Mesenchymal stem cell (in vitro differentiated cells and primary cell): ENCODE measurements at regions not wholly inside any gene's neighbourhood (a gene's known extent, or its start where the extent isn't known, plus 50 kb on each side); places are given as distances from the start of the nearest gene placed in this dataset.

ENCODE experiments used
- DNase-seq: peaks from one replicate; pipeline ENCODE4 v3.0.0-alpha.2; 2013
- H2AFZ ChIP-seq: one replicate; pipeline ENCODE4 v1.6.1; 2013; ENCODE audit warnings: low read depth, mild to moderate bottlenecking, control low read depth, inconsistent platforms, low read length, moderate library complexity
- H2AK5ac ChIP-seq: 2 replicates; pipeline ENCODE4 v1.6.1; 2013; ENCODE audit warnings: low read length, moderate library complexity, mild to moderate bottlenecking, inconsistent platforms; ENCODE audit not compliant: severe bottlenecking
- H2BK120ac ChIP-seq: one replicate; pipeline ENCODE4 v1.6.1; 2013; ENCODE audit warnings: low read depth, mild to moderate bottlenecking, inconsistent platforms, low read length, moderate library complexity
- H2BK12ac ChIP-seq, 2 experiments: one replicate each; pipeline ENCODE4 v1.6.1; 2013; ENCODE audit warnings: inconsistent platforms in 2 of 2, low read length in 2 of 2, mild to moderate bottlenecking in 2 of 2, moderate library complexity in 2 of 2, control low read depth in 1 of 2
- H2BK15ac ChIP-seq: one replicate; pipeline ENCODE4 v1.6.1; 2013; ENCODE audit warnings: mild to moderate bottlenecking, low read depth, inconsistent platforms; ENCODE audit not compliant: poor library complexity, severe bottlenecking
- H2BK5ac ChIP-seq: 2 replicates; pipeline ENCODE4 v1.6.1; 2013; ENCODE audit warnings: low read depth, mild to moderate bottlenecking, low read length, control low read depth, inconsistent platforms; ENCODE audit not compliant: poor library complexity, severe bottlenecking
- H3K14ac ChIP-seq, 2 experiments: one replicate each; pipeline ENCODE4 v1.6.1; 2013; ENCODE audit warnings: inconsistent platforms in 2 of 2, low read length in 2 of 2, control low read depth in 1 of 2, mild to moderate bottlenecking in 1 of 2, moderate library complexity in 1 of 2
- H3K18ac ChIP-seq, 2 experiments: one replicate each; pipeline ENCODE4 v1.6.1; 2013; ENCODE audit warnings: inconsistent platforms in 2 of 2, low read length in 2 of 2, control low read depth in 1 of 2, low read depth in 1 of 2, mild to moderate bottlenecking in 1 of 2
- H3K23ac ChIP-seq, 2 experiments: one replicate each; pipeline ENCODE4 v1.6.1; 2013; ENCODE audit warnings: inconsistent platforms in 2 of 2, low read length in 2 of 2, mild to moderate bottlenecking in 2 of 2, moderate library complexity in 2 of 2, control low read depth in 1 of 2
- H3K27ac ChIP-seq: 2 replicates; pipeline ENCODE4 v1.5.1; 2013; ENCODE audit warnings: mild to moderate bottlenecking, moderate library complexity, low read length, control low read depth, inconsistent platforms; ENCODE audit not compliant: poor library complexity, severe bottlenecking
- H3K27me3 ChIP-seq, 2 experiments: 2 replicates each; pipeline versions ENCODE4 v1.6.1 to v1.7.0; 2013; ENCODE audit warnings: low read length in 2 of 2, mild to moderate bottlenecking in 2 of 2, moderate library complexity in 2 of 2, control low read depth in 1 of 2, inconsistent platforms in 1 of 2; ENCODE audit not compliant: control insufficient read depth in 1 of 2, insufficient read depth in 1 of 2
- H3K36me3 ChIP-seq, 2 experiments: 2 replicates each; pipeline versions ENCODE4 v1.6.1 to v1.7.0; 2013; ENCODE audit warnings: low read length in 2 of 2, control low read depth in 1 of 2, inconsistent platforms in 1 of 2, low read depth in 1 of 2, mild to moderate bottlenecking in 1 of 2; ENCODE audit not compliant: insufficient read depth in 2 of 2, control insufficient read depth in 1 of 2
- H3K4ac ChIP-seq, 2 experiments: one replicate each; pipeline ENCODE4 v1.6.1; 2013; ENCODE audit warnings: inconsistent platforms in 2 of 2, low read length in 2 of 2, mild to moderate bottlenecking in 2 of 2, moderate library complexity in 2 of 2, control low read depth in 1 of 2, low read depth in 1 of 2
- H3K4me1 ChIP-seq: 2 replicates; pipeline ENCODE4 v1.6.1; 2013; ENCODE audit warnings: low read depth, low read length, control low read depth; ENCODE audit not compliant: control insufficient read depth, insufficient read depth
- H3K4me2 ChIP-seq: 2 replicates; pipeline ENCODE4 v1.6.1; 2013; ENCODE audit warnings: low read length, mild to moderate bottlenecking, inconsistent platforms; ENCODE audit not compliant: poor library complexity, severe bottlenecking
- H3K4me3 ChIP-seq, 2 experiments: 2 replicates each; pipeline versions ENCODE4 v1.5.1 to v1.7.0; 2013; ENCODE audit warnings: low read length in 2 of 2, mild to moderate bottlenecking in 2 of 2, control low read depth in 1 of 2, low read depth in 1 of 2; ENCODE audit not compliant: insufficient read depth in 1 of 2
- H3K79me1 ChIP-seq: replicated peaks from 2 replicates; pipeline ENCODE4 v1.6.1; 2013; ENCODE audit warnings: mild to moderate bottlenecking, control low read depth, low read length, inconsistent platforms; ENCODE audit not compliant: poor library complexity, severe bottlenecking
- H3K9ac ChIP-seq: 2 replicates; pipeline ENCODE4 v1.7.0; 2013; ENCODE audit warnings: mild to moderate bottlenecking, low read length, moderate library complexity
- H3K9me3 ChIP-seq: 2 replicates; pipeline ENCODE4 v1.7.0; 2013; ENCODE audit warnings: mild to moderate bottlenecking, low read length; ENCODE audit not compliant: control insufficient read depth
- H4K8ac ChIP-seq: one replicate; pipeline ENCODE4 v1.6.1; 2013; ENCODE audit warnings: inconsistent platforms, mild to moderate bottlenecking, low read length, moderate library complexity
- H4K91ac ChIP-seq: one replicate; pipeline ENCODE4 v1.6.1; 2013; ENCODE audit warnings: mild to moderate bottlenecking, low read length, inconsistent platforms
- WGBS: methylation state at CpG from one replicate; pipeline ENCODE4 v1.1.7; 2013; ENCODE audit warnings: mixed read lengths; 5-methylcytosine and 5-hydroxymethylcytosine counted together

DNA sequence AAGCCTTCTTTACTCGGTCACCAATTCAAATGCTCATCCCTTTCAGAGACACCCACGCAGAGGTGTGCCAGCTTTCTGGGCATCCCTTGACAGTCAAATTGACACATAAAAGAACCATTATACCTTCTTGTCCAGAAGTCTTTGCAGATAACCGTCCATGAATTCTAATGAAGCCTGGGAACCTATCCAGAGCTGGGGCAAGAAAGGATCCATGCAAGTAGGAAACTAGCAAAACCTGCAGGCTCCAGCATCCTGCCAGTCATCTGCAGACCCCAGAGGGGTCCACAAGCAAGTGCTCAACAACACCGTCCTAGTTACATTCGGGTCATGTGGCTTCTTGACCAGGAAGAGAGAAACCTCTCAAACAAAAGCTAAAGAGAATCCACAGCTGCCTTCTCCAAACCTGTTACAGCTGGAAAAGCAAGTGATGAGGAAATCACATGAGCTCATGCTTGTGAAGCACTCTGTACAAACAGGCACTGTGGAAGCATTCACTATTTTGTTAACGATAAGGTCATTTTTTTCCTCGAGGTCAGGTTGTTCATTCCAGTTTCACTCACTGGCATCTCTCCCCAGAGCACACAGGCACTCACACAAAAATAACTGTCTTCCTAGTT, 80.2 kb upstream of the DMRT1 start:
- Histone ChIP-seq H2AFZ (no peak overlapping the region), H3K4me3 (no peak overlapping the region), H3K4ac (no peak overlapping the region), H2BK12ac (no peak overlapping the region), H3K9ac (peak overlapping the region; percentile 50), H2BK5ac (no peak overlapping the region), H3K18ac (no peak overlapping the region), H4K91ac (no peak overlapping the region), H2BK15ac (no peak overlapping the region), H3K4me2 (no peak overlapping the region), H3K79me1 (no peaks in the 10 kb centered on the region), H3K14ac (no peak overlapping the region), H3K9me3 (no peaks in the 10 kb centered on the region), H3K4me1 (peaks cover 16% of the 10 kb centered on the region), H3K27me3 (peaks cover 5 to 6% of the 10 kb centered on the region in 2 experiments), H4K8ac (no peak overlapping the region), H3K23ac (no peak overlapping the region), H3K36me3 (no peaks in the 10 kb centered on the region), H3K27ac (no peak overlapping the region), H2BK120ac (no peak overlapping the region), H2AK5ac (peak overlapping the region; percentile 45)
- WGBS: 92% methylated on average over 7 of the region's 7 CpGs
- peak; percentile 24 for DNase-seq

DNA sequence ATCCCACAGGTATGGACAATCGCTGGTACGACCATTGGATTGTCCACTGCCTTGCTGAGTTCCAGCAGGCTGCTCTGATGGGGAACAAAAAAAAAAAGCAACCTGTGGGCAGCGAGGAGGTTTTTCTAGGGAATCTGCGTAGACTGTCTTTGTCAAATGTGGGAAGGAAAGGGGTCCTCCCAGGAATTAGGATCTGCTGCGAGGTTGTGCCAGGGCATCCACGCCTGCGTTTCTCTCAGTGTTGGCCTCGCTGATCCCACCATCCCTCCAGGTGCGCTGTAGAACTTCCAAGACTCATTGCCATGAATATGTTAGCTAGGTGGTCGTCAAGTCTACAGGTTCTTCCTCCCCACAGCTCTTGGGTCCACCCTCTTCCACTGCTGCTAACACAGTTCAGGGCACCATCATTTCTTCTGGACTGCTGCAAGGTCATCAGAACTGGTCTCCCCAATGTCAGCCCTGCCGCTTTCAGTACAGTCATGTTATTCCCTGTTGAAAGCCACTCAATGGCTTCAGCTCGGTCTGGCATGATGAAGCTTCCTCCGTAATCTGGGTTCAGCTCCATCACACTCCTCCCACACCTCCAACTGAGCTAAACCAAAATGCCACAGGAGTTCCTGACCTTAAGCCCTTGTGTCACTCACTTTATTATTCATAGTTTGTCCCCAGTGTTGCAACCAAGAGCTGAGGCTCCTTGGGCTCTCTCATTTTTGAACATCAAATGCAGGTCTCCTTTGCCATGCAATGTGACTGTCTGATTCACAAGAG, 79.5 kb upstream of the DMRT1 start:
- no peak overlapping the region for H3K23ac ChIP-seq
- no peak for DNase-seq
- H3K9me3 ChIP-seq: no peaks in the 10 kb centered on the region
- no peaks in the 10 kb centered on the region for H3K36me3 ChIP-seq
- no peak overlapping the region for H3K4me2 ChIP-seq
- H3K27ac ChIP-seq: no peak overlapping the region
- no peak overlapping the region for H2BK15ac ChIP-seq
- 91% methylated on average over 13 of the region's 13 CpGs for WGBS
- no peaks in the 10 kb centered on the region for H3K79me1 ChIP-seq
- H3K27me3 ChIP-seq: peaks cover 10% of the 10 kb centered on the region in 2 experiments
- no peak overlapping the region for H2AFZ ChIP-seq
- no peak overlapping the region for H2BK5ac ChIP-seq
- no peak overlapping the region for H3K18ac ChIP-seq
- H4K91ac ChIP-seq: no peak overlapping the region
- no peak overlapping the region for H3K14ac ChIP-seq
- peaks cover 13% of the 10 kb centered on the region for H3K4me1 ChIP-seq
- no peak overlapping the region for H3K4ac ChIP-seq
- no peak overlapping the region for H2BK12ac ChIP-seq
- H3K9ac ChIP-seq: no peak overlapping the region
- H3K4me3 ChIP-seq: no peak overlapping the region
- no peak overlapping the region for H4K8ac ChIP-seq
- H2AK5ac ChIP-seq: no peak overlapping the region
- H2BK120ac ChIP-seq: no peak overlapping the region

DNA sequence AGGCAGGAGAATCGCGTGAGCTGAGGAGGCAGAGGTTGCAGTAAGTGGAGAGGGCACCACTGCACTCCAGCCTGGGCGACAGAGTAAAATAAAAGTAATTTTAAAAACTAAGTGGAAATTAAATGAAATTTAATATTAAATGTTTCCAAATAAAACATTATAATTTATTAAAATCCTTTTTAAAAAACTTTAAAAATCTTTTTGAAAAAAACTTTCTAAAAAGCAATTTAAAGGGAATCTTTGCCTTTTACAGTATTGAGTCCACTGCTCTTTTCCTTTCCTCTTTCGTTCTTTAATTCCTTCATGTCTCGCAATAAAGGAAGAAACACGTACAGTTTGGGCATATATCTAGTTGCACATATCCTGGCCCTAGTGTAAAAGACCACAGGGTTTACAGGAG, 77.8 kb upstream of the DMRT1 start:
- no peak overlapping the region for H3K18ac ChIP-seq
- H2BK12ac ChIP-seq: no peak overlapping the region
- H3K23ac ChIP-seq: no peak overlapping the region
- H3K9me3 ChIP-seq: no peaks in the 10 kb centered on the region
- H2BK15ac ChIP-seq: no peak overlapping the region
- no peak overlapping the region for H3K27ac ChIP-seq
- no peaks in the 10 kb centered on the region for H3K79me1 ChIP-seq
- no peak overlapping the region for H2BK120ac ChIP-seq
- peak overlapping the region; percentile 66 for H3K9ac ChIP-seq
- no peak for DNase-seq
- H3K14ac ChIP-seq: no peak overlapping the region
- no peak overlapping the region for H3K4ac ChIP-seq
- H3K27me3 ChIP-seq: peaks cover 10 to 12% of the 10 kb centered on the region in 2 experiments
- H2BK5ac ChIP-seq: no peak overlapping the region
- no peaks in the 10 kb centered on the region for H3K36me3 ChIP-seq
- no peak overlapping the region for H3K4me2 ChIP-seq
- no peak overlapping the region for H4K8ac ChIP-seq
- no peak overlapping the region for H2AFZ ChIP-seq
- 82% methylated on average over 3 of the region's 6 CpGs for WGBS
- H3K4me1 ChIP-seq: peaks cover 13% of the 10 kb centered on the region
- H2AK5ac ChIP-seq: no peak overlapping the region
- H4K91ac ChIP-seq: no peak overlapping the region
- H3K4me3 ChIP-seq: peak overlapping the region in 1 of 2 experiments; percentile 49

DNA sequence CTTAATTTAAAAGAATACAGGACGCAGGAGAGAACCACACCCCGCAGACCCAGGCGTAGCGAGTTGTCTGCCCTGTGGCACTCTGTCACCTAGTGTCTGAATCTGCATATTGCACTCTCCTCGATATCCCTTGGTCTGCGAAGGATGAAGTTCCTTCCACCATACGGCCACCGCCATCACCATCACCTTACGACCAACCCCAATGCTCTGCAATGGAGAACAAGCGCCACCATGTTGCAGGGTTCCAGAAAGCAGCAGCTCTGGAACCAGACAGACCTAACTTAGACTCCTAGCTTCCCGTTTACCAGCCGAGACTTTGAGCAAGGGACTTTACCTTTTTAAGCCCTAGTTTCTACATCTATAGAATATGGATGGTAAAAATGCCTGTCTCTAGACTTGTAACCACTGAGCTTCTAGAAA, 77.4 kb upstream of the DMRT1 start:
- Histone ChIP-seq H3K36me3 (no peaks in the 10 kb centered on the region), H3K14ac (no peak overlapping the region), H4K8ac (no peak overlapping the region), H4K91ac (no peak overlapping the region), H3K27ac (no peak overlapping the region), H2BK5ac (no peak overlapping the region), H2AFZ (no peak overlapping the region), H2BK12ac (no peak overlapping the region), H2AK5ac (no peak overlapping the region), H3K9ac (peak overlapping the region; percentile 66), H3K23ac (no peak overlapping the region), H3K4ac (no peak overlapping the region), H3K9me3 (no peaks in the 10 kb centered on the region), H3K4me1 (peaks cover 13% of the 10 kb centered on the region), H3K4me3 (peak overlapping the region in 1 of 2 experiments; percentile 49), H2BK15ac (no peak overlapping the region), H3K18ac (no peak overlapping the region), H3K4me2 (no peak overlapping the region), H2BK120ac (no peak overlapping the region), H3K27me3 (peaks cover 10 to 12% of the 10 kb centered on the region in 2 experiments), H3K79me1 (no peaks in the 10 kb centered on the region)
- DNase-seq: peak; percentile 84
- 32% methylated on average over 10 of the region's 12 CpGs for WGBS
